Endothelial cell of umbilical vein (primary cell): ENCODE measurements at regions not wholly inside any gene's neighbourhood (a gene's known extent, or its start where the extent isn't known, plus 50 kb on each side); places are given as distances from the start of the nearest gene placed in this dataset.

Source experiments
- BruUV-seq: library from RNA; stranded (reverse); fragments of 400-500 nt; replicated peaks from 2 replicates; lab custom pipeline; 2021; lab: Mats Ljungman, UMichigan
- CTCF ChIA-PET: fragments of 300-600, 350-600 bp; sonication (Branson Sonifier 250); formaldehyde crosslinking; loops from one replicate; lab custom pipeline; 2021; ENCODE audit warnings: antibody characterized with exemption, inconsistent platforms; lab: Charles Lee
- POLR2A ChIA-PET: fragments of 300-600, 350-600 bp; sonication (Branson Sonifier 250); formaldehyde crosslinking; loops from one replicate; lab custom pipeline; 2021; ENCODE audit warnings: antibody characterized with exemption, inconsistent platforms; lab: Charles Lee
- DNase-seq: peaks from one replicate; pipeline ENCODE4 v3.0.0-alpha.2; 2011; ENCODE audit warnings: low read depth, low spot score
- FAIRE-seq: peaks from 2 replicates; lab custom pipeline; 2011; peaks lifted over from hg19 to GRCh38; lab: Jason Lieb, UNC
- H2AFZ ChIP-seq: 2 replicates; pipeline ENCODE4 v1.6.0; 2012; ENCODE audit warnings: low read depth, low read length, control low read depth, inconsistent platforms
- H3K27ac ChIP-seq: 2 replicates; pipeline ENCODE4 v1.5.1; 2011; ENCODE audit warnings: low read depth, mild to moderate bottlenecking, control low read depth, low read length, moderate library complexity; ENCODE audit not compliant: insufficient read depth
- H3K27me3 ChIP-seq, 2 experiments: 2 replicates each; pipeline versions ENCODE4 v1.6.0 to v1.6.1; 2011; ENCODE audit warnings: low read length in 2 of 2, mixed read lengths in 1 of 2; ENCODE audit not compliant: control insufficient read depth in 2 of 2, insufficient read depth in 2 of 2
- H3K36me3 ChIP-seq, 2 experiments: 2 replicates in 1 of 2; 3 replicates in 1 of 2; pipeline ENCODE4 v1.5.1; 2011; ENCODE audit warnings: low read length in 2 of 2, mild to moderate bottlenecking in 1 of 2, moderate library complexity in 1 of 2; ENCODE audit not compliant: control insufficient read depth in 2 of 2, insufficient read depth in 2 of 2; ENCODE audit errors: extremely low read depth in 1 of 2
- H3K4me1 ChIP-seq: 3 replicates; pipeline ENCODE4 v1.5.1; 2011; ENCODE audit warnings: mild to moderate bottlenecking, low read length; ENCODE audit not compliant: control insufficient read depth, insufficient read depth; ENCODE audit errors: extremely low read depth
- H3K4me2 ChIP-seq: 2 replicates; pipeline ENCODE4 v1.6.1; 2011; ENCODE audit warnings: low read length, control low read depth, mixed read lengths; ENCODE audit not compliant: insufficient read depth
- H3K4me3 ChIP-seq, 3 experiments: fragments of 200-600 bp in 1 of 3; sonication (generic), shearing (Covaris generic) in 1 of 3; replicated peaks in 1 of 3; 2 replicates each; pipeline ENCODE4 v1.5.1; 2011 to 2016; ENCODE audit warnings: control low read depth in 3 of 3, low read length in 3 of 3, mild to moderate bottlenecking in 2 of 3, inconsistent platforms in 1 of 3, low read depth in 1 of 3, moderate library complexity in 1 of 3; ENCODE audit not compliant: insufficient read depth in 1 of 3
- H3K79me2 ChIP-seq: 2 replicates; pipeline ENCODE4 v1.6.0; 2012; ENCODE audit warnings: low read length, inconsistent platforms; ENCODE audit not compliant: control insufficient read depth, insufficient read depth
- H3K9ac ChIP-seq: replicated peaks from 2 replicates; pipeline ENCODE3; 2011; ENCODE audit warnings: low read length, control low read depth; ENCODE audit not compliant: insufficient read depth; ENCODE audit errors: extremely low read depth
- H3K9me1 ChIP-seq: replicated peaks from 3 replicates; pipeline ENCODE4 v1.6.0; 2011; ENCODE audit warnings: mild to moderate bottlenecking, low read length; ENCODE audit not compliant: control insufficient read depth, insufficient read depth; ENCODE audit errors: extremely low read depth
- H3K9me3 ChIP-seq: replicated peaks from 2 replicates; pipeline ENCODE4 v1.5.1; 2012; ENCODE audit warnings: low read length, inconsistent platforms; ENCODE audit not compliant: control insufficient read depth, insufficient read depth
- H4K20me1 ChIP-seq: replicated peaks from 2 replicates; pipeline ENCODE3; 2011; ENCODE audit warnings: mild to moderate bottlenecking, low read length; ENCODE audit not compliant: control insufficient read depth, insufficient read depth; ENCODE audit errors: extremely low read depth
- CTCF ChIP-seq, 2 donors: IDR thresholded peaks; 1 replicate in 1 of 2; 2 replicates in 1 of 2; pipeline ENCODE4 v1.5.1; 2011; ENCODE audit warnings: low read length in 2 of 2, mild to moderate bottlenecking in 2 of 2, moderate library complexity in 2 of 2, control low read depth in 1 of 2, inconsistent platforms in 1 of 2, low read depth in 1 of 2; ENCODE audit not compliant: insufficient read depth in 1 of 2; ENCODE audit errors: extremely low read depth in 1 of 2
- EZH2 ChIP-seq: IDR thresholded peaks from 2 replicates; pipeline ENCODE4 v1.6.1; 2012; ENCODE audit warnings: borderline replicate concordance, low read depth, mild to moderate bottlenecking, moderate library complexity, low read length, inconsistent platforms; ENCODE audit not compliant: severe bottlenecking
- FOS ChIP-seq: IDR thresholded peaks from 2 replicates; pipeline ENCODE4 v1.6.1; 2011; ENCODE audit warnings: mild to moderate bottlenecking, low read length, moderate library complexity, borderline replicate concordance; ENCODE audit not compliant: insufficient read depth
- GATA2 ChIP-seq: IDR thresholded peaks from 2 replicates; pipeline ENCODE4 v1.7.0; 2011; ENCODE audit warnings: low read depth, mild to moderate bottlenecking, moderate library complexity, mixed read lengths, low read length; ENCODE audit not compliant: insufficient read length, insufficient read depth
- JUN ChIP-seq: IDR thresholded peaks from 2 replicates; pipeline ENCODE4 v1.6.1; 2011; ENCODE audit warnings: borderline replicate concordance, low read depth; ENCODE audit not compliant: insufficient read length, insufficient read depth
- MYC ChIP-seq: IDR thresholded peaks from one replicate; pipeline ENCODE4 v1.6.1; 2011; ENCODE audit warnings: mild to moderate bottlenecking, low read depth, low read length
- POLR2A ChIP-seq: IDR thresholded peaks from 2 replicates; pipeline ENCODE4 v1.6.1; 2012; ENCODE audit warnings: low read depth, mild to moderate bottlenecking, control low read depth, low read length
- POLR2AphosphoS5 ChIP-seq: IDR thresholded peaks from 2 replicates; pipeline ENCODE4 v1.6.1; 2012; ENCODE audit warnings: low read depth, mild to moderate bottlenecking, control low read depth, low read length, moderate library complexity; ENCODE audit not compliant: insufficient read depth
- dilution Hi-C: fragments of 300-500 bp; cut with MboI; formaldehyde crosslinking; loops from one replicate; pipeline ENCODE4 v1.15.0; 2019; ENCODE audit warnings: low sequenced_read_pairs; ENCODE audit not compliant: extremely low pct_ligation_motif_present
- intact Hi-C: fragments of 100-400 bp; cut with micrococcal nuclease; formaldehyde crosslinking; loops from one replicate; pipeline ENCODE4 v1.10.0; 2022
- TF ChIP-seq, protein P1 (sequence below): IDR thresholded peaks from 2 replicates; pipeline ENCODE4 v1.6.1; 2011; ENCODE audit not compliant: insufficient read depth, insufficient read length

DNA sequence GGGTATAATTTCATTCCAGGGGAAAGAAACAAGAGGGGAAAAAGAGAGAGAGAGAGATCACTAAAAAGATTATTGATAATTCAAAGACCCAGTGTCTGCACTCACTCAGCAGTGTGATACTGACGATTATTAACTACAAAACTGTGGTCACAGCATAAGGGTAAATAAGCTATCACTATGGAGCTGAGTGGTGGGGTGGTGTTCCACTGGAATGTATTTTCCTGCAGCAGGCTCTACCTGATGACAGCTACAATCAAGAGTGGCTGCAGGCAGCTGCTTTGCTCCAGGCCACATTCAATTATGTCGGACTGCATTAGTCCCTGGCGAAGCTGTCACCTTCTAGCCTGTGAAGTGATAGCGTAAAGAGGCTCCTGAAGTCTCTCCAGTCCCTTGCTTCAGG lies 122.2 kb upstream of the TFAP2D start:
- H3K4me3 ChIP-seq: no peak overlapping the region
- POLR2A ChIA-PET: no interaction called here
- FAIRE-seq (no peak), DNase-seq (no peak)
- H3K4me2 ChIP-seq: no peak overlapping the region
- H3K36me3 ChIP-seq: no peaks in the 10 kb centered on the region
- H3K4me1 ChIP-seq: no peaks in the 10 kb centered on the region
- TF ChIP-seq EZH2: no peak
- no peak for TF ChIP-seq GATA2
- no peak for TF ChIP-seq POLR2A
- TF ChIP-seq MYC: no peak
- TF ChIP-seq FOS: no peak
- TF ChIP-seq, protein P1, sequence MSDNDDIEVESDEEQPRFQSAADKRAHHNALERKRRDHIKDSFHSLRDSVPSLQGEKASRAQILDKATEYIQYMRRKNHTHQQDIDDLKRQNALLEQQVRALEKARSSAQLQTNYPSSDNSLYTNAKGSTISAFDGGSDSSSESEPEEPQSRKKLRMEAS: no peak
- TF ChIP-seq POLR2AphosphoS5: no peak
- no peak for TF ChIP-seq CTCF (IDR thresholded peaks at IDR 0.05; ENCODE audit: extremely low read depth in 1 of 2, insufficient read depth in 1 of 2, low read depth in 1 of 2, low read length in 2 of 2)
- TF ChIP-seq JUN: no peak
- no peaks in the 10 kb centered on the region for H3K9me1 ChIP-seq
- no peaks in the 10 kb centered on the region for H3K27me3 ChIP-seq
- BruUV-seq: no TSS peak
- H3K9ac ChIP-seq: no peak overlapping the region
- intact Hi-C loops (no loop called here), dilution Hi-C loops (no loop called here)
- no peak overlapping the region for H2AFZ ChIP-seq
- no peak overlapping the region for H3K27ac ChIP-seq
- no peaks in the 10 kb centered on the region for H3K9me3 ChIP-seq
- no peaks in the 10 kb centered on the region for H3K79me2 ChIP-seq
- no peaks in the 10 kb centered on the region for H4K20me1 ChIP-seq
- CTCF ChIA-PET: interaction anchor here (1.6 kb wide), 1 partner anchor 9 kb away, joined by 4 read pairs; no protein-coding TSS in a partner anchor
